ENCODE measurements at regions not wholly inside any gene's neighbourhood (a gene's known extent, or its start where the extent isn't known, plus 50 kb on each side); places are given as distances from the start of the nearest gene placed in this dataset.
"Not testable (repeated sequence)": the region's sequence is repeated elsewhere in the genome, so short reads cannot be mapped to it uniquely, and the experiment has no call there.

DNA sequence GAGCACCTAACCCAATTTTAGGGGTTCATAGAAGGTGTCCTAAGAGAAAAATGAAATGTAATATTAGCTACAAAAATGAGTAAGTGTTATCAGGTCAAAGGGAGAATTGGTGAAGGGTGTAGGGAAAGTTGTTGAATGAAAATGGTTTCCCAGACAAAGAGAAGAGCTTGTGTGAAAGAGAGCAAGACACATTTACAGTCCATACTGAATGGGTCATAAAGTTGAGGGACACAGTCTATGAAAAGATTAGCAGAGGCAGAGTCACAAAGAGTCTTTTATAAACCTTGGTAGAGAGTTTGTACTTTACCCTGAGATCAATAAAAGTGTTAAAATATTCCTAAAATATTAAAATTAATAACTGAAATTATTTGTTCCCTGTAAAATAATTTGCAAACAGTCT, 759.4 kb downstream of the DIAPH3 start:
- Histone ChIP-seq H3K27me3 (ENCODE audit: low read depth) (no peaks in the 10 kb centered on the region), H3K9me3 (peaks cover 11% of the 10 kb centered on the region), H3K27ac (no peak overlapping the region), H3K36me3 (no peaks in the 10 kb centered on the region), H3K4me1 (peaks cover 3% of the 10 kb centered on the region), H3K4me3 (no peak overlapping the region)
- DNase-seq (no peak), ATAC-seq (no peak)
- no peak for TF ChIP-seq CTCF (IDR thresholded peaks at IDR 0.05)
- intact Hi-C loops (cut with DNase I) = no loop called here

GRCh38 chr13:59407251-59407650, 756.5 kb downstream of the DIAPH3 start:
- H3K36me3 ChIP-seq; intact Hi-C loops (cut with DNase I); H3K4me3 ChIP-seq; H3K27me3 ChIP-seq (ENCODE audit: low read depth); ATAC-seq; H3K27ac ChIP-seq; H3K4me1 ChIP-seq; DNase-seq: not testable (repeated sequence)
- H3K9me3 ChIP-seq = peaks cover 11% of the 10 kb centered on the region

DNA sequence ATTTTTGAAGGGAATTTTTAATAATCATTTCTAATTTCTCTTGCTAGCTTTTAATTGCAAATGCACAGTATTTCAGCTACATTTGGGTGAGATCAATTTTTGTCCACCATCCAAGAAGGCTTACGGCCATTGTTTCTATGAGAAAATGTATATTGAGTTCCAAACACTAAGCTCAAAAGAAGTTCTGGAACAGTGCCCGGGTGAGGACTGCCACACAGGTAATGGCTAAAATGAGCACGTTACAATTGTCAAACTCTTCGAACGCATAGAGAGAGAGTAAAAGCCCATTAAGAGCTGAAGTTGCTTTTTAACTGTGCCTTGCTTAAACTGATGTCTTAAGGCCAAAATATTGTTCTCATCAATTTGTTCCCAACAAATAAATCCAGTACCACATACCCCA, 755.0 kb downstream of the DIAPH3 start:
- H3K27ac ChIP-seq = no peak overlapping the region

GRCh38 chr13:59409211-59409610, 754.5 kb downstream of the DIAPH3 start:
- Histone ChIP-seq H3K4me3 (no peak overlapping the region), H3K9me3 (peaks cover 11% of the 10 kb centered on the region), H3K27me3 (ENCODE audit: low read depth) (no peaks in the 10 kb centered on the region), H3K36me3 (no peaks in the 10 kb centered on the region), H3K4me1 (peaks cover 13% of the 10 kb centered on the region), H3K27ac (no peak overlapping the region)
- DNase-seq (no peak), ATAC-seq (no peak)
- intact Hi-C loops (cut with DNase I) = no loop called here
- TF ChIP-seq CTCF (IDR thresholded peaks at IDR 0.05) = no peak

More for the DNA sequence above, 755.0 kb downstream of the DIAPH3 start:
- intact Hi-C loops (cut with DNase I) = no loop called here
- Histone ChIP-seq H3K9me3 (peaks cover 11% of the 10 kb centered on the region), H3K27me3 (ENCODE audit: low read depth) (no peaks in the 10 kb centered on the region), H3K36me3 (no peaks in the 10 kb centered on the region), H3K4me3 (no peak overlapping the region), H3K4me1 (peaks cover 13% of the 10 kb centered on the region)
- DNase-seq = no peak
- TF ChIP-seq CTCF (IDR thresholded peaks at IDR 0.05) = no peak
- no peak for ATAC-seq

DNA sequence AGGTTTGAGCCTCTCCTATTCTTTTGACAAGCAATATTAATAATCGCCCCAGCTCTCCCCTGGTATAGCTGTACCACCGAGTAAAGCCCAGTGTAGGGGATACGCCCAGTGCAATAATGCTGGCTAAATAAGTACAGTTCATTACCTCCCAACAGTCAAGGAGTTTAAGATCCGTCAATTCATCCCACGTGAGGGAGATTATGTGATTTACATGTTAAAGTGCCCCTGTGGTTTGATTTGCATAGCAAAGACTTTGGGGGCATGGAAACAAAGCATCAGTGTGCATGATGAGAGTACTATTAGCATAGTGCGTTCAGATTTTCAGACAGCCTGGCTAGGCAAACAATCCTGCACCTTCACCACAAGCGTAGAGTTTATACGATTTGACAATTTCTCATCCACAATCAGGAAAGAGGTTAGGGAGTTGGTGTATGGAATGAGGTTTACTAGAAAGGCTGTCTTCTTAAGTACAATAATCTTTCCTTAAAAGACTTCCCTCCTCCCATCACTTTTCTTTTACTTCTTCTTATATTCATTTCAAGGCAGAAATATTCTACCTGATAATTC, 754.0 kb downstream of the DIAPH3 start:
- Histone ChIP-seq H3K4me3 (no peak overlapping the region), H3K4me1 (peaks cover 13% of the 10 kb centered on the region), H3K36me3 (no peaks in the 10 kb centered on the region), H3K27me3 (ENCODE audit: low read depth) (no peaks in the 10 kb centered on the region), H3K27ac (no peak overlapping the region), H3K9me3 (peaks cover 11% of the 10 kb centered on the region)
- TF ChIP-seq CTCF (IDR thresholded peaks at IDR 0.05) = no peak
- intact Hi-C loops (cut with DNase I) = no loop called here
- no peak for ATAC-seq
- DNase-seq = no peak

DNA sequence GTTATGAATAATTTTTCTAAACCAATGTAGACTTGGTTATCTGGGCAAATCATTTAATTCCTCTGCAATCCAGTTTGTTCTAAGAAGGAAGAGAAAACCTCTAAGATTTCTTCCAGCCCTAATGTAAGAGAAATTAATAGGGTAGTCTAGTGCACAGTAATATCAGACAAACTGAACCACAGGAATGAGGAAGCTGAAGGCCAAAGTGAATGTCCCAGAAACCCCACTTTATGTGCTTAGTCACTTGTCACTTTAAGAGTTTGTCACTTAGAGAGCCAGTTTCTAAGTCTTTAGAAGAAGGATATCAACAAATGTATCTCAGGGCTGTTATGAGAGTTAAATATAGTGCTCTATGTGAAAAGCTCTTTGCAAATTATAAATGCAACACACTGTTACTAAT, 750.6 kb downstream of the DIAPH3 start:
- no peaks in the 10 kb centered on the region for H3K27me3 ChIP-seq (ENCODE audit: low read depth)
- no peak overlapping the region for H3K27ac ChIP-seq
- H3K4me3 ChIP-seq = no peak overlapping the region
- H3K9me3 ChIP-seq = no peaks in the 10 kb centered on the region
- no peak for TF ChIP-seq CTCF (IDR thresholded peaks at IDR 0.05)
- peaks cover 13% of the 10 kb centered on the region for H3K4me1 ChIP-seq
- ATAC-seq (peak; percentile 52 to 68), DNase-seq (no peak)
- H3K36me3 ChIP-seq = no peaks in the 10 kb centered on the region
- intact Hi-C loops (cut with DNase I) = no loop called here
